HG02981 (cell line): ENCODE measurements at regions not wholly inside any gene's neighbourhood (a gene's known extent, or its start where the extent isn't known, plus 50 kb on each side); places are given as distances from the start of the nearest gene placed in this dataset.
"Not testable (repeated sequence)": the region's sequence is repeated elsewhere in the genome, so short reads cannot be mapped to it uniquely, and the experiment has no call there.

Experiments used
- ATAC-seq: cut with Tn5 transposase; IDR thresholded peaks from one replicate; pipeline ENCODE4 v1.9.1; 2021; ENCODE audit warnings: mild to moderate bottlenecking, moderate library complexity; ENCODE audit not compliant: unreplicated experiment

- no peak for ATAC-seq
These were observed 474.1 kb upstream of the MIS18BP1 start for GRCh38 chr14:45727133-45727532.

GRCh38 chr14:45721472-45721871, 468.5 kb upstream of the MIS18BP1 start:
- no peak for ATAC-seq

GRCh38 chr14:45716572-45716971, 463.6 kb upstream of the MIS18BP1 start:
- ATAC-seq = no peak

- ATAC-seq = no peak
These were observed 462.9 kb upstream of the MIS18BP1 start for GRCh38 chr14:45715946-45716345.

- no peak for ATAC-seq
These were observed 456.5 kb upstream of the MIS18BP1 start for GRCh38 chr14:45709541-45709940.

- ATAC-seq = no peak
These were observed 453.0 kb upstream of the MIS18BP1 start for GRCh38 chr14:45705940-45706534.

- ATAC-seq = no peak
These were observed 446.5 kb upstream of the MIS18BP1 start for GRCh38 chr14:45699471-45699870.

- ATAC-seq = no peak
These were observed 445.6 kb upstream of the MIS18BP1 start for GRCh38 chr14:45698462-45699134.

GRCh38 chr14:45686771-45687170, 433.8 kb upstream of the MIS18BP1 start:
- no peak for ATAC-seq

GRCh38 chr14:45680531-45680930, 427.5 kb upstream of the MIS18BP1 start:
- ATAC-seq = no peak

- ATAC-seq = no peak
These were observed 426.9 kb upstream of the MIS18BP1 start for GRCh38 chr14:45679853-45680252.

- no peak for ATAC-seq
These were observed 425.2 kb upstream of the MIS18BP1 start for GRCh38 chr14:45678163-45678562.

GRCh38 chr14:45673420-45673819, 420.4 kb upstream of the MIS18BP1 start:
- no peak for ATAC-seq

- ATAC-seq = no peak
These were observed 411.8 kb upstream of the MIS18BP1 start for GRCh38 chr14:45664668-45665356.

- ATAC-seq = no peak
These were observed 405.9 kb upstream of the MIS18BP1 start for GRCh38 chr14:45658917-45659299.

GRCh38 chr14:45658226-45658916, 405.4 kb upstream of the MIS18BP1 start:
- ATAC-seq = no peak

- no peak for ATAC-seq
These were observed 398.9 kb upstream of the MIS18BP1 start for GRCh38 chr14:45651890-45652289.

GRCh38 chr14:45650754-45651153, 397.8 kb upstream of the MIS18BP1 start:
- no peak for ATAC-seq

- no peak for ATAC-seq
These were observed 396.0 kb upstream of the MIS18BP1 start for GRCh38 chr14:45649051-45649450.

- ATAC-seq = no peak
These were observed 388.5 kb upstream of the MIS18BP1 start for GRCh38 chr14:45641541-45641940.

GRCh38 chr14:45634651-45635441, 381.8 kb upstream of the MIS18BP1 start:
- not testable (repeated sequence) for ATAC-seq
